ENCODE measurements at regions not wholly inside any gene's neighbourhood (a gene's known extent, or its start where the extent isn't known, plus 50 kb on each side); places are given as distances from the start of the nearest gene placed in this dataset.

GRCh38 chr7:79590916-79591623 lies 137.6 kb upstream of the MAGI2 start:
- no peak for TF ChIP-seq CTCF (IDR thresholded peaks at IDR 0.05 in 2 of 3, conservative IDR thresholded peaks at IDR 0.05 in 1 of 3; ENCODE audit: control insufficient read depth in 2 of 3, extremely low read depth in 1 of 3, insufficient read depth in 1 of 3, low read depth in 3 of 3, low read length in 3 of 3)
- TF ChIP-seq CHD2 (IDR thresholded peaks at IDR 0.05; ENCODE audit: borderline replicate concordance, low read depth, low read length) = no peak
- TF ChIP-seq ZBTB33 (IDR thresholded peaks at IDR 0.05) = no peak
- no peak for TF ChIP-seq CEBPB (IDR thresholded peaks at IDR 0.05; ENCODE audit: borderline replicate concordance in 1 of 2, low read depth in 2 of 2, low read length in 2 of 2)
- no peak for TF ChIP-seq MLLT1 (IDR thresholded peaks at IDR 0.05)
- no peak for TF ChIP-seq STAT3 (IDR thresholded peaks at IDR 0.05; ENCODE audit: low read depth, low read length)
- no peak for TF ChIP-seq CHD4 (IDR thresholded peaks at IDR 0.05)
